HUES48 (cell line): ENCODE measurements at regions not wholly inside any gene's neighbourhood (a gene's known extent, or its start where the extent isn't known, plus 50 kb on each side); places are given as distances from the start of the nearest gene placed in this dataset.

Source experiments
- H3K27ac ChIP-seq: one replicate; pipeline ENCODE4 v1.7.0; 2013; ENCODE audit warnings: low read depth, low read length, inconsistent platforms
- H3K27me3 ChIP-seq: 2 replicates; pipeline ENCODE4 v1.6.1; 2013; ENCODE audit warnings: mild to moderate bottlenecking, low read length; ENCODE audit not compliant: control insufficient read depth, insufficient read depth
- H3K36me3 ChIP-seq: 2 replicates; pipeline ENCODE4 v1.6.1; 2013; ENCODE audit warnings: low read length; ENCODE audit not compliant: control insufficient read depth, insufficient read depth
- H3K4me1 ChIP-seq: 2 replicates; pipeline ENCODE4 v1.6.1; 2013; ENCODE audit warnings: mild to moderate bottlenecking, low read length; ENCODE audit not compliant: control insufficient read depth, insufficient read depth
- H3K4me3 ChIP-seq: 2 replicates; pipeline ENCODE4 v1.5.1; 2013; ENCODE audit warnings: mild to moderate bottlenecking, low read depth, low read length
- H3K9ac ChIP-seq: 2 replicates; pipeline ENCODE4 v1.6.1; 2013; ENCODE audit warnings: mild to moderate bottlenecking, low read depth, low read length, moderate library complexity
- H3K9me3 ChIP-seq: 2 replicates; pipeline ENCODE4 v1.6.1; 2013; ENCODE audit warnings: low read length; ENCODE audit not compliant: control insufficient read depth, insufficient read depth

GRCh38 chr17:34874478-34874877 lies 86.8 kb downstream of the CCT6B start:
- Histone ChIP-seq H3K9me3 (peaks cover 5% of the 10 kb centered on the region; the same call in 1 of the 2 replicates), H3K27ac (no peak overlapping the region), H3K27me3 (no peaks in the 10 kb centered on the region), H3K4me1 (peaks cover 13% of the 10 kb centered on the region), H3K36me3 (no peaks in the 10 kb centered on the region), H3K9ac (no peak overlapping the region), H3K4me3 (no peak overlapping the region)

GRCh38 chr17:34872640-34873039 lies 88.6 kb downstream of the CCT6B start:
- H3K36me3 ChIP-seq, result no peaks in the 10 kb centered on the region
- peaks cover 13% of the 10 kb centered on the region for H3K4me1 ChIP-seq
- H3K27ac ChIP-seq, result no peak overlapping the region
- H3K4me3 ChIP-seq, result no peak overlapping the region
- H3K27me3 ChIP-seq, result no peaks in the 10 kb centered on the region
- H3K9me3 ChIP-seq, result peaks cover 8% of the 10 kb centered on the region; the same call in 1 of the 2 replicates
- no peak overlapping the region for H3K9ac ChIP-seq

GRCh38 chr17:34869641-34870040 lies 91.6 kb downstream of the CCT6B start:
- Histone ChIP-seq H3K4me1 (peaks cover 13% of the 10 kb centered on the region), H3K9me3 (peaks cover 8% of the 10 kb centered on the region; the same call in 1 of the 2 replicates), H3K36me3 (no peaks in the 10 kb centered on the region), H3K9ac (no peak overlapping the region), H3K27ac (no peak overlapping the region), H3K4me3 (no peak overlapping the region), H3K27me3 (no peaks in the 10 kb centered on the region)

- H3K4me3 ChIP-seq, result no peak overlapping the region
- H3K4me1 ChIP-seq, result no peaks in the 10 kb centered on the region
- no peak overlapping the region for H3K27ac ChIP-seq
- H3K27me3 ChIP-seq, result no peaks in the 10 kb centered on the region
- H3K36me3 ChIP-seq, result no peaks in the 10 kb centered on the region
- peaks cover 3% of the 10 kb centered on the region; the same call in 1 of the 2 replicates for H3K9me3 ChIP-seq
- H3K9ac ChIP-seq, result no peak overlapping the region
Measured at GRCh38 chr17:34865716-34866115, 95.5 kb downstream of the CCT6B start.

GRCh38 chr17:34862384-34862783 lies 98.9 kb downstream of the CCT6B start:
- H3K27ac ChIP-seq, result no peak overlapping the region
- no peaks in the 10 kb centered on the region for H3K9me3 ChIP-seq
- no peaks in the 10 kb centered on the region for H3K4me1 ChIP-seq
- no peaks in the 10 kb centered on the region for H3K36me3 ChIP-seq
- no peak overlapping the region for H3K4me3 ChIP-seq
- H3K27me3 ChIP-seq, result no peaks in the 10 kb centered on the region
- H3K9ac ChIP-seq, result no peak overlapping the region

GRCh38 chr17:34861864-34862263 lies 99.4 kb downstream of the CCT6B start:
- Histone ChIP-seq H3K4me1 (no peaks in the 10 kb centered on the region), H3K36me3 (no peaks in the 10 kb centered on the region), H3K9ac (no peak overlapping the region), H3K9me3 (no peaks in the 10 kb centered on the region), H3K27ac (no peak overlapping the region), H3K4me3 (no peak overlapping the region), H3K27me3 (no peaks in the 10 kb centered on the region)

GRCh38 chr17:34859652-34860051 lies 101.6 kb downstream of the CCT6B start:
- H3K9me3 ChIP-seq, result no peaks in the 10 kb centered on the region
- H3K36me3 ChIP-seq, result no peaks in the 10 kb centered on the region
- H3K9ac ChIP-seq, result no peak overlapping the region
- H3K4me1 ChIP-seq, result no peaks in the 10 kb centered on the region
- H3K27me3 ChIP-seq, result no peaks in the 10 kb centered on the region
- no peak overlapping the region for H3K4me3 ChIP-seq
- no peak overlapping the region for H3K27ac ChIP-seq

GRCh38 chr17:34858591-34859565 lies 102.4 kb downstream of the CCT6B start:
- no peak overlapping the region for H3K9ac ChIP-seq
- H3K27ac ChIP-seq, result no peak overlapping the region
- no peaks in the 10 kb centered on the region for H3K36me3 ChIP-seq
- H3K4me3 ChIP-seq, result no peak overlapping the region
- H3K9me3 ChIP-seq, result no peaks in the 10 kb centered on the region
- H3K27me3 ChIP-seq, result no peaks in the 10 kb centered on the region
- no peaks in the 10 kb centered on the region for H3K4me1 ChIP-seq

- Histone ChIP-seq H3K4me3 (no peak overlapping the region), H3K27me3 (no peaks in the 10 kb centered on the region), H3K27ac (no peak overlapping the region), H3K9me3 (no peaks in the 10 kb centered on the region), H3K9ac (no peak overlapping the region), H3K36me3 (no peaks in the 10 kb centered on the region), H3K4me1 (no peaks in the 10 kb centered on the region; the same call in 1 of the 2 replicates)
Measured at GRCh38 chr17:34853924-34854323, 107.3 kb downstream of the CCT6B start.

GRCh38 chr17:34852614-34853013 lies 108.6 kb downstream of the CCT6B start:
- Histone ChIP-seq H3K27me3 (no peaks in the 10 kb centered on the region), H3K4me3 (no peak overlapping the region), H3K9ac (no peak overlapping the region), H3K27ac (no peak overlapping the region), H3K4me1 (no peaks in the 10 kb centered on the region; the same call in 1 of the 2 replicates), H3K36me3 (no peaks in the 10 kb centered on the region), H3K9me3 (no peaks in the 10 kb centered on the region)

GRCh38 chr17:34851961-34852540 lies 109.2 kb downstream of the CCT6B start:
- no peaks in the 10 kb centered on the region for H3K9me3 ChIP-seq
- no peaks in the 10 kb centered on the region; the same call in 1 of the 2 replicates for H3K4me1 ChIP-seq
- H3K4me3 ChIP-seq, result no peak overlapping the region
- H3K27ac ChIP-seq, result no peak overlapping the region
- no peak overlapping the region for H3K9ac ChIP-seq
- H3K36me3 ChIP-seq, result no peaks in the 10 kb centered on the region
- H3K27me3 ChIP-seq, result no peaks in the 10 kb centered on the region
